ENCODE measurements at regions not wholly inside any gene's neighbourhood (a gene's known extent, or its start where the extent isn't known, plus 50 kb on each side); places are given as distances from the start of the nearest gene placed in this dataset.
A peak's percentile ranks its signal among the peaks of the same experiment; 100 is the strongest.

GRCh38 chr12:58801986-58802385 lies 118.3 kb downstream of the LRIG3 start:
- H3K4me1 Mint-ChIP-seq (ENCODE audit: low read depth, unreplicated experiment), result no peaks in the 10 kb centered on the region
- H3K36me3 Mint-ChIP-seq (ENCODE audit: insufficient read depth, unreplicated experiment), result no peaks in the 10 kb centered on the region
- H3K4me1 ChIP-seq, result no peaks in the 10 kb centered on the region
- no peaks in the 10 kb centered on the region for H3K27me3 ChIP-seq (replicated peaks; ENCODE audit: control insufficient read depth, insufficient read depth, low read length)
- H3K36me3 ChIP-seq (ENCODE audit: control insufficient read depth, insufficient read depth, low read length), result no peaks in the 10 kb centered on the region
- no peaks in the 10 kb centered on the region for H3K27me3 Mint-ChIP-seq (ENCODE audit: insufficient read depth, unreplicated experiment)
- POLR2A ChIA-PET, result no interaction called here
- TF ChIP-seq CTCF (IDR thresholded peaks at IDR 0.05; ENCODE audit: insufficient read depth in 1 of 2, low read depth in 1 of 2, low read length in 1 of 2, severe bottlenecking in 1 of 2, unreplicated experiment in 1 of 2), result no peak
- DNase-seq, result no peak
- no peaks in the 10 kb centered on the region for H3K9me3 Mint-ChIP-seq (ENCODE audit: unreplicated experiment)
- H3K9me3 ChIP-seq, result no peaks in the 10 kb centered on the region
- no TSS peak for BruUV-seq (replicated peaks)
- H3K4me3 Mint-ChIP-seq (ENCODE audit: unreplicated experiment), result no peak overlapping the region
- CTCF ChIA-PET, result no interaction called here
- intact Hi-C loops (cut with micrococcal nuclease; ENCODE audit: unreplicated experiment), result no loop called here
- H3K4me3 ChIP-seq (ENCODE audit: low read depth, low read length), result no peak overlapping the region
- no peak overlapping the region for H3K27ac Mint-ChIP-seq (ENCODE audit: unreplicated experiment)

- H3K4me3 Mint-ChIP-seq (ENCODE audit: unreplicated experiment), result no peak overlapping the region
- ChIA-PET CTCF (no interaction called here), POLR2A (no interaction called here)
- H3K36me3 ChIP-seq (ENCODE audit: control insufficient read depth, insufficient read depth, low read length), result no peaks in the 10 kb centered on the region
- H3K9me3 Mint-ChIP-seq (ENCODE audit: unreplicated experiment), result no peaks in the 10 kb centered on the region
- DNase-seq, result no peak
- no peak for TF ChIP-seq CTCF (IDR thresholded peaks at IDR 0.05; ENCODE audit: insufficient read depth in 1 of 2, low read depth in 1 of 2, low read length in 1 of 2, severe bottlenecking in 1 of 2, unreplicated experiment in 1 of 2)
- H3K9me3 ChIP-seq, result no peaks in the 10 kb centered on the region
- BruUV-seq (replicated peaks), result no TSS peak
- H3K36me3 Mint-ChIP-seq (ENCODE audit: insufficient read depth, unreplicated experiment), result no peaks in the 10 kb centered on the region
- no peaks in the 10 kb centered on the region for H3K27me3 ChIP-seq (replicated peaks; ENCODE audit: control insufficient read depth, insufficient read depth, low read length)
- intact Hi-C loops (cut with micrococcal nuclease; ENCODE audit: unreplicated experiment), result loop anchor here (2.0 kb wide), 1 partner anchor 263 kb away; no protein-coding TSS in a partner anchor
- H3K27me3 Mint-ChIP-seq (ENCODE audit: insufficient read depth, unreplicated experiment), result no peaks in the 10 kb centered on the region
- H3K4me1 ChIP-seq, result no peaks in the 10 kb centered on the region
- no peaks in the 10 kb centered on the region for H3K4me1 Mint-ChIP-seq (ENCODE audit: low read depth, unreplicated experiment)
- H3K27ac Mint-ChIP-seq (ENCODE audit: unreplicated experiment), result no peak overlapping the region
- no peak overlapping the region for H3K4me3 ChIP-seq (ENCODE audit: low read depth, low read length)
Measured at GRCh38 chr12:58803908-58804307, 116.4 kb downstream of the LRIG3 start.

GRCh38 chr12:58804749-58805148 lies 115.6 kb downstream of the LRIG3 start:
- ChIA-PET POLR2A (interaction anchor here (0.6 kb wide), 1 partner anchor 9 kb away, joined by 3 read pairs; no protein-coding TSS in a partner anchor), CTCF (interaction anchor here (0.6 to 1.0 kb wide), 2 partner anchors 114 to 264 kb away, joined by 3 to 4 read pairs; no protein-coding TSS in a partner anchor)
- H3K9me3 ChIP-seq, result no peaks in the 10 kb centered on the region
- H3K4me3 ChIP-seq (ENCODE audit: low read depth, low read length), result no peak overlapping the region
- H3K27me3 ChIP-seq (replicated peaks; ENCODE audit: control insufficient read depth, insufficient read depth, low read length), result no peaks in the 10 kb centered on the region
- Mint-ChIP-seq H3K9me3 (ENCODE audit: unreplicated experiment) (no peaks in the 10 kb centered on the region), H3K4me1 (ENCODE audit: low read depth, unreplicated experiment) (no peaks in the 10 kb centered on the region), H3K27ac (ENCODE audit: unreplicated experiment) (no peak overlapping the region), H3K36me3 (ENCODE audit: insufficient read depth, unreplicated experiment) (no peaks in the 10 kb centered on the region), H3K27me3 (ENCODE audit: insufficient read depth, unreplicated experiment) (no peaks in the 10 kb centered on the region), H3K4me3 (ENCODE audit: unreplicated experiment) (no peak overlapping the region)
- H3K4me1 ChIP-seq, result no peaks in the 10 kb centered on the region
- no peaks in the 10 kb centered on the region for H3K36me3 ChIP-seq (ENCODE audit: control insufficient read depth, insufficient read depth, low read length)
- peak in 1 of 2 experiments; percentile 4 for DNase-seq
- peak; percentile 42 to 57 for TF ChIP-seq CTCF (IDR thresholded peaks at IDR 0.05; ENCODE audit: insufficient read depth in 1 of 2, low read depth in 1 of 2, low read length in 1 of 2, severe bottlenecking in 1 of 2, unreplicated experiment in 1 of 2)
- intact Hi-C loops (cut with micrococcal nuclease; ENCODE audit: unreplicated experiment), result loop anchor here (2.0 kb wide), 1 partner anchor 264 kb away; no protein-coding TSS in a partner anchor
- no TSS peak for BruUV-seq (replicated peaks)
